Muscle layer of colon (tissue), 2 donors: ENCODE measurements at regions not wholly inside any gene's neighbourhood (a gene's known extent, or its start where the extent isn't known, plus 50 kb on each side); places are given as distances from the start of the nearest gene placed in this dataset.
"Not testable (repeated sequence)": the region's sequence is repeated elsewhere in the genome, so short reads cannot be mapped to it uniquely, and the experiment has no call there.

Source experiments
- H3K27ac ChIP-seq: one replicate; pipeline ENCODE4 v1.7.0; 2013; ENCODE audit warnings: low read depth, mild to moderate bottlenecking, low read length, moderate library complexity
- H3K27me3 ChIP-seq, 2 donors: one replicate each; pipeline ENCODE4 v1.7.0; 2013; ENCODE audit warnings: low read length in 2 of 2, mild to moderate bottlenecking in 2 of 2; ENCODE audit not compliant: insufficient read depth in 2 of 2, control insufficient read depth in 1 of 2
- H3K36me3 ChIP-seq: one replicate; pipeline ENCODE4 v1.7.0; 2013; ENCODE audit warnings: mild to moderate bottlenecking, low read length; ENCODE audit not compliant: insufficient read depth
- H3K4me1 ChIP-seq: one replicate; pipeline ENCODE4 v1.7.0; 2013; ENCODE audit warnings: mild to moderate bottlenecking, low read length; ENCODE audit not compliant: insufficient read depth
- H3K4me3 ChIP-seq, 2 donors: one replicate each; pipeline ENCODE4 v1.7.0; 2013; ENCODE audit warnings: low read length in 2 of 2, low read depth in 1 of 2, mild to moderate bottlenecking in 1 of 2, moderate library complexity in 1 of 2
- H3K9ac ChIP-seq: one replicate; pipeline ENCODE4 v1.7.0; 2013; ENCODE audit warnings: low read length
- H3K9me3 ChIP-seq: one replicate; pipeline ENCODE4 v1.7.0; 2013; ENCODE audit warnings: mild to moderate bottlenecking, low read length
- donor health status: abdominal sarcoma.
- donor health status: Adenocarcinoma of cecum.

DNA sequence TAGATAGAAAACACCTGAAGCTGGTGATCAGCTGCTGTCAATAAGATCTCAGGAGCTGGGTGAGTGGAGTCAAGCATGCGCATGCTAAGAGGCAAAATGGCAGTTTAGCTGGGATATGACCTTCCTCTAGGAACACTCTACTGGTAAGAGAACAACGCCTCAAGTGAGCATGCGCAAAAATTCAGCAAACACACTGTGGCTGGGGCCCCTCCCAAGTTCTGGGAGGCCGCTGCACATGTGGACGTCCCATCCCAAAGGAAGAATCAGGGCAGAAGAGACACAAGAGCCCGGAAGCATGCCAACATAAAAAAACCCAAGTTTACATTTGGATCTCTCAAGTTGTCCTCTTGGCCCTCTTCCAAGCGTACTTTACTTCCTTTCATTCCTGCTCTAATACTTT is 126.3 kb upstream of the F3 start:
- Histone ChIP-seq H3K9me3 (no peaks in the 10 kb centered on the region), H3K4me3 (no peak overlapping the region), H3K4me1 (no peaks in the 10 kb centered on the region), H3K27me3 (no peaks in the 10 kb centered on the region), H3K27ac (no peak overlapping the region), H3K36me3 (no peaks in the 10 kb centered on the region), H3K9ac (no peak overlapping the region)

DNA sequence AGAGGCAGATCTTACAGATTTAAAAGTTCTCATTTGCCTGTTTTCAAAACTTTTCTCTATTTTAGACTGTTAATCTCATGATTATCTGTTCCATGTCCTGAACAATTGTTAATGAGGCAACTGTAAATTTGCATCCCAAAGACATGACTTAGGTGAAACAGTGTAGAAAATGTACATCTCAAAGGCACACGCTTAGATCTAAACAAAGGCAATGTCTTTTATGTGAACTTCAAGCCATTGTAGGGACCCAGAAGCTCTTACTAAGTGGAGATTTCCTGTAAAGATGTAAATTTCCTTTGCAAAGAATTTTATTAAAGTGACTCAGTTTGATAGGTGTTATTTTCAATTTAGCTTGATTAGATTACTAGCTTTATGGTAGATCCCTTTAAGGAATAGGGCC is 125.2 kb upstream of the F3 start:
- H3K36me3 ChIP-seq, result no peaks in the 10 kb centered on the region
- no peak overlapping the region for H3K4me3 ChIP-seq
- no peaks in the 10 kb centered on the region for H3K27me3 ChIP-seq
- H3K4me1 ChIP-seq, result no peaks in the 10 kb centered on the region
- no peak overlapping the region for H3K9ac ChIP-seq
- no peaks in the 10 kb centered on the region for H3K9me3 ChIP-seq
- no peak overlapping the region for H3K27ac ChIP-seq

DNA sequence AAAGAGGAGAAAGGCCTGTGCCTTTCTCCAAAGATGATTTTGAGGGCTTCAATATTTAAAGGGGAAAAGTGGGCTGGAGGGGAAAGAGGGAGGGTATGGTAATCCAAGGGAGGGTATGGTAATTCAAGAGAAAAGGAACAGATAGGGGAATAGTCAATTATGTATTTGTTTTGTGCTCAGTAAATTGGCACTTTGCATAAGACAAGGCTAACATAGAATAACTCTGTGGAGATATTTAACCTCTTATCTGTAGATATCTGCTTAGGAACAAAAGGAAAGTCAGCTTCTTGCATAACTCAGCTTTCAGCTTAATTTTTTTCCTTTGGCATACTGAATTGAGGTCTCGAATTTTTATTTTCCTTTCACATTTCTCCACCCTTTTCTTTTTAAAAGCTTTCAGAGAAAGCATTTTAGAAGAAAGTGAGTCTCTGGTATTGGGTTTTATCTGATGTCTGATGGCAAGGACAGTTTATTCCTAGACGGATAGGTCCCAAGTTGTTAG is 119.9 kb upstream of the F3 start:
- Histone ChIP-seq H3K4me3 (no peak overlapping the region), H3K27ac (no peak overlapping the region)

DNA sequence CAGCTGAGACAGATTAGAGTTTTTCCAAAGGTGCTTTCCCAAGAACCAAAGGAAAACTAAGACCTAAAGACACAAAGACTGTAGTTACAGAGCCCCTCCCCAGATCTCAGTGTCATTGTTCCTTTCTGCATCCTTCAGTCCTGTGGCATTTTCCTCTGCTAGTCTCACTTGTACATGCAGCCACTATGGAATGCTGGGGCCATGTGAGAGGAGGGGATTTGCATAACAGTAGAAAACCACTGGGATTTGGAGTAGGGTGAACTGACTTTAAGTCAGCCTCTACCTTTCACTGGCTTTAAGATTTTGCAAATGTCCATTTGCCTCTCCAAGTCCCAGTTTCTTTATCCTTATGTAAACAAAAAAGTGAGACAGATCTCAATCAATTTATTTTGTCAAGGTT is 119.4 kb upstream of the F3 start:
- H3K36me3 ChIP-seq, result no peaks in the 10 kb centered on the region
- H3K9me3 ChIP-seq, result no peaks in the 10 kb centered on the region
- peaks cover 5% of the 10 kb centered on the region for H3K4me1 ChIP-seq
- no peak overlapping the region for H3K27ac ChIP-seq
- H3K27me3 ChIP-seq, result no peaks in the 10 kb centered on the region
- H3K9ac ChIP-seq, result no peak overlapping the region
- H3K4me3 ChIP-seq, result no peak overlapping the region

More for the DNA sequence above, 119.9 kb upstream of the F3 start:
- Histone ChIP-seq H3K4me1 (peaks cover 5% of the 10 kb centered on the region), H3K36me3 (no peaks in the 10 kb centered on the region), H3K9me3 (no peaks in the 10 kb centered on the region), H3K9ac (no peak overlapping the region), H3K27me3 (no peaks in the 10 kb centered on the region)

DNA sequence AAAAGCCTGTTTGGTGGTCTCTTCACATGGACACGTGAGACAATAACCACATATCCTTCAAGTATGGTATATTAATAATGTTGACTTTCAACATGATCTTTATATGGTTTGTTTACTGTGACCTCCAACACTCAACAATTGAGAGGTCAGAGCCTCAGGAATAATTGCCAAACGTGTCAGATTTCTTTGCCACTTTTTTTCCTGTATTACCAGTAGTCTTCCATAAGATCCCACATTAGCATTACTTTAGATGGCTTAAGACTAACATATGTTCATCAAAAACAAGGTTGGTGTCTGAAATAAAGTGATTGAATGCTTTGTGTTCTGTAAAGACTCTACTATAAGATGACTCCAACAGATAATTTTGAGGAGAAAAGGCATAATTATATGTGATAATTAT is 118.7 kb upstream of the F3 start:
- Histone ChIP-seq H3K4me1 (peaks cover 5% of the 10 kb centered on the region), H3K9ac (no peak overlapping the region), H3K9me3 (no peaks in the 10 kb centered on the region), H3K27ac (no peak overlapping the region), H3K4me3 (no peak overlapping the region), H3K36me3 (no peaks in the 10 kb centered on the region), H3K27me3 (no peaks in the 10 kb centered on the region)

DNA sequence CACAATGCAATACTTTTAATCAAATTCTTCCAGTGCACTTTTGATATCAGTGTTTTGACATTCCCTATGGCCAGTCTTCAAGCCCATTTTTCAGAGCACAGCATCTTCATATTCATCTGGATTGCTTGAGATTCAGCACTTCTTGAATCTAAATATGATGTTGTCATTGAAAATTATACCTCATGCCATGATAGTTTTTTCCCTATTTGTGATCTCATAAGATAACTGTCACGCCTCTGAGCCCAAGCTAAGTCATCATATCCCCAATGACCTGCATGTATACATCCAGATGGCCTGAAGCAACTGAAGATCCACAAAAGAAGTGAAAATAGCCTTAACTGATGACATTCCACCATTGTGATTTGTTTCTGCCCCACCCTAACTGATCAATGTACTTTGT is 117.6 kb upstream of the F3 start:
- not testable (repeated sequence) for H3K9ac ChIP-seq, H3K27ac ChIP-seq, H3K36me3 ChIP-seq, H3K4me3 ChIP-seq, H3K9me3 ChIP-seq, H3K4me1 ChIP-seq, H3K27me3 ChIP-seq

DNA sequence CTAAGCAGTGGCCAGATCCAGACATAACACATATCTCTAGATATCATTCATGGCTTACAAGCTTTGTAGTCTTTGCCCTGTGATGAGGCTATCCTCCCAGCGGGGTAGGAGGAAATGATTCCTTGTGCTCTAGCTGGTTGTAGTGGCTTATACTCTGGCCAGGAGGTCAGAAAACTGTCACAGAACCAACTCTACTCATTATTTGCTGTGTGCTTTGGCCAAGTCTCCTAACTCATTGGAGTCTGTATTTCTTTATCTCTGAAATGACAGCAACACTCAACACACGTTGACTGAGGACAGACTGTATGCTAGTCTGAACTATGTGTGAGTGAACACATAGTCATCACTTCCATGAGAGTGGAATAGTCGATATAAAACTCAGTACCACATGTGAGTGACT is 116.7 kb upstream of the F3 start:
- Histone ChIP-seq H3K36me3 (no peaks in the 10 kb centered on the region), H3K27me3 (no peaks in the 10 kb centered on the region), H3K4me3 (no peak overlapping the region), H3K9me3 (no peaks in the 10 kb centered on the region), H3K27ac (no peak overlapping the region), H3K4me1 (peaks cover 15% of the 10 kb centered on the region), H3K9ac (no peak overlapping the region)

GRCh38 chr1:94657776-94658175 is 116.2 kb upstream of the F3 start:
- H3K36me3 ChIP-seq, H3K9ac ChIP-seq, H3K4me3 ChIP-seq, H3K9me3 ChIP-seq, H3K27me3 ChIP-seq, H3K27ac ChIP-seq: not testable (repeated sequence)
- peaks cover 15% of the 10 kb centered on the region for H3K4me1 ChIP-seq

- Histone ChIP-seq H3K36me3 (no peaks in the 10 kb centered on the region), H3K4me3 (no peak overlapping the region), H3K4me1 (peaks cover 15% of the 10 kb centered on the region), H3K27ac (no peak overlapping the region), H3K27me3 (no peaks in the 10 kb centered on the region), H3K9ac (no peak overlapping the region), H3K9me3 (no peaks in the 10 kb centered on the region)
These were observed 115.4 kb upstream of the F3 start for GRCh38 chr1:94656967-94657366.

DNA sequence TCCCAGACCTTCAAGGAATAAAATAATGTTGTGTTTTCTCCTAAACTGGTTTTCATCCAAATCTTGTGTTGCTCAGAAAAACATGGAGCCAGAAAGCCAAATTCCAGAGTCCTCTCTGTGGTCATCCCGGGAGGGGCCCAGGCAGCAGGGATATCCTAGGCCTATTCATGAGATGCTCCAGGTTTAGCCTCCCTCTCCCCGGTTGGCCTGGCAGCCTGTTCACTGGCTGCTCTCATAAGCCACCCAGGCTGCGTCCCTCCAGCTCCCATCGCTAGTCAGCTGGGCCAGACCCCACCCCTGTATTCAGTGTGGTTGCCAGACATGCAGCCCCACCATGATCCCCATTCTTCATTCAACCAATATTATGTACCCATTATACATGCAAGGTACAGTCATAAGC is 113.4 kb upstream of the F3 start:
- Histone ChIP-seq H3K27me3 (no peaks in the 10 kb centered on the region), H3K4me1 (peaks cover 15% of the 10 kb centered on the region), H3K9me3 (no peaks in the 10 kb centered on the region), H3K4me3 (no peak overlapping the region), H3K9ac (no peak overlapping the region), H3K36me3 (no peaks in the 10 kb centered on the region), H3K27ac (no peak overlapping the region)

- no peaks in the 10 kb centered on the region for H3K9me3 ChIP-seq
- no peak overlapping the region for H3K4me3 ChIP-seq
- no peaks in the 10 kb centered on the region for H3K27me3 ChIP-seq
- no peak overlapping the region for H3K9ac ChIP-seq
- no peak overlapping the region for H3K27ac ChIP-seq
- H3K36me3 ChIP-seq, result no peaks in the 10 kb centered on the region
- peaks cover 15% of the 10 kb centered on the region for H3K4me1 ChIP-seq
These were observed 112.9 kb upstream of the F3 start for GRCh38 chr1:94654459-94654858.

- Histone ChIP-seq H3K9me3 (no peaks in the 10 kb centered on the region), H3K9ac (no peak overlapping the region), H3K27ac (no peak overlapping the region)
These were observed 112.5 kb upstream of the F3 start for GRCh38 chr1:94654031-94654430.

More at GRCh38 chr1:94654031-94654430, 112.5 kb upstream of the F3 start:
- Histone ChIP-seq H3K4me3 (no peak overlapping the region), H3K27me3 (no peaks in the 10 kb centered on the region), H3K4me1 (peaks cover 15% of the 10 kb centered on the region), H3K36me3 (no peaks in the 10 kb centered on the region)
